Astrocyte (in vitro differentiated cells and primary cell): ENCODE measurements at regions not wholly inside any gene's neighbourhood (a gene's known extent, or its start where the extent isn't known, plus 50 kb on each side); places are given as distances from the start of the nearest gene placed in this dataset.

Experiments
- EZH2 ChIP-seq: IDR thresholded peaks from 2 replicates; pipeline ENCODE4 v1.6.1; 2012; ENCODE audit warnings: mild to moderate bottlenecking, low read length, inconsistent platforms; ENCODE audit not compliant: insufficient read depth
- TF ChIP-seq, protein P1 (sequence below): IDR thresholded peaks from 2 replicates; pipeline ENCODE4 v1.5.1; 2011; ENCODE audit warnings: low read depth, mild to moderate bottlenecking, inconsistent platforms, low read length, moderate library complexity; ENCODE audit not compliant: insufficient read depth

DNA sequence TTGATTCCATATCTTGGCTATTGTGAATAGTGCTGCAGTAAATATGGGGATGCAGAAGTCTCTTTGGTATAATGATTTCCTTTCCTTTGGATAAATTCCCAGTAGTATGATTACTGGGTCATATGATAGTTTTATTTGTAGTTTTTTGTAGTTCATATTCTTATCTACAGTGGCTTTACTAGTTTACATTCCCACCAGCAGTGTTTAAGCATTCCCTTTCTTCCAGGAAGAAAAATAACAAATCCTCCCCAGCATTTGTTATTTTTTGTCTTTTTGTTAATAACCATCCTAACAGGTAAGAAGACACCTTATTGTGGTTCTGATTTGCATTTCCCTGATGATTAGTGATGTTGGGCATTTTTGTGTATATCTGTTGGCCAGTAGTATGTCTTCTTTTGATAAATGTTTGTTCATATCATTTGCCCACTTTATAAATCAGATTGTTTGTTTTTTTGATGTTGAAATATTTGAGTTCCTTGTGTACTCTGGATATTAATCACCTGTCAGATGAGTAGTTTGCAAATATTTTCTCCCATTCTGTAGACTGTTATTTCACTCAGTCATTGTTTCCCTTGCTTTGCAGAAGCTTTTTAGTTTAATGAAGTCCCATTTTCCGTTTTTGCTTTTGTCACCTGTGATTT is 163.3 kb upstream of the THRB start:
- TF ChIP-seq, protein P1, sequence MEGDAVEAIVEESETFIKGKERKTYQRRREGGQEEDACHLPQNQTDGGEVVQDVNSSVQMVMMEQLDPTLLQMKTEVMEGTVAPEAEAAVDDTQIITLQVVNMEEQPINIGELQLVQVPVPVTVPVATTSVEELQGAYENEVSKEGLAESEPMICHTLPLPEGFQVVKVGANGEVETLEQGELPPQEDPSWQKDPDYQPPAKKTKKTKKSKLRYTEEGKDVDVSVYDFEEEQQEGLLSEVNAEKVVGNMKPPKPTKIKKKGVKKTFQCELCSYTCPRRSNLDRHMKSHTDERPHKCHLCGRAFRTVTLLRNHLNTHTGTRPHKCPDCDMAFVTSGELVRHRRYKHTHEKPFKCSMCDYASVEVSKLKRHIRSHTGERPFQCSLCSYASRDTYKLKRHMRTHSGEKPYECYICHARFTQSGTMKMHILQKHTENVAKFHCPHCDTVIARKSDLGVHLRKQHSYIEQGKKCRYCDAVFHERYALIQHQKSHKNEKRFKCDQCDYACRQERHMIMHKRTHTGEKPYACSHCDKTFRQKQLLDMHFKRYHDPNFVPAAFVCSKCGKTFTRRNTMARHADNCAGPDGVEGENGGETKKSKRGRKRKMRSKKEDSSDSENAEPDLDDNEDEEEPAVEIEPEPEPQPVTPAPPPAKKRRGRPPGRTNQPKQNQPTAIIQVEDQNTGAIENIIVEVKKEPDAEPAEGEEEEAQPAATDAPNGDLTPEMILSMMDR, result no peak
- no peak for TF ChIP-seq EZH2
